DND-41 (cell line): ENCODE measurements at regions not wholly inside any gene's neighbourhood (a gene's known extent, or its start where the extent isn't known, plus 50 kb on each side); places are given as distances from the start of the nearest gene placed in this dataset.
"Not testable (repeated sequence)": the region's sequence is repeated elsewhere in the genome, so short reads cannot be mapped to it uniquely, and the experiment has no call there.

Source experiments
- ATAC-seq: fragments of 200-7000 bp; cut with Tn5 transposase; 3 replicates; pipeline ENCODE4 v1.9.1; 2021; ENCODE audit warnings: low read depth; ENCODE audit not compliant: insufficient read depth
- DNase-seq: peaks from one replicate; pipeline ENCODE4 v3.0.0-alpha.2; 2020
- H2AFZ ChIP-seq: 2 replicates; pipeline ENCODE4 v1.6.0; 2012; ENCODE audit warnings: low read depth, low read length
- H3K27ac ChIP-seq: 2 replicates; pipeline ENCODE4 v1.5.1; 2012; ENCODE audit warnings: low read length, inconsistent platforms
- H3K27me3 ChIP-seq: fragments of 200-600 bp; sonication (generic); 2 replicates; pipeline ENCODE4 v1.6.0; 2012; ENCODE audit warnings: low read length, mild to moderate bottlenecking, inconsistent platforms; ENCODE audit not compliant: insufficient read depth, poor library complexity
- H3K36me3 ChIP-seq: 2 replicates; pipeline ENCODE4 v1.5.1; 2012; ENCODE audit warnings: low read length, inconsistent platforms; ENCODE audit not compliant: insufficient read depth
- H3K4me1 ChIP-seq: 2 replicates; pipeline ENCODE4 v1.5.1; 2012; ENCODE audit warnings: mild to moderate bottlenecking, low read length; ENCODE audit not compliant: insufficient read depth
- H3K4me2 ChIP-seq: 2 replicates; pipeline ENCODE4 v1.6.0; 2012; ENCODE audit warnings: mild to moderate bottlenecking, moderate library complexity, low read length, inconsistent platforms; ENCODE audit not compliant: insufficient read depth
- H3K4me3 ChIP-seq, 2 experiments: fragments of 200-600 bp in 1 of 2; shearing (Covaris generic) in 1 of 2; 2 replicates each; pipeline ENCODE4 v1.5.1; 2012 to 2016; ENCODE audit warnings: inconsistent platforms in 2 of 2, low read length in 2 of 2, mild to moderate bottlenecking in 2 of 2, low read depth in 1 of 2, moderate library complexity in 1 of 2
- H3K79me2 ChIP-seq: 2 replicates; pipeline ENCODE4 v1.6.0; 2012; ENCODE audit warnings: low read length, inconsistent platforms; ENCODE audit not compliant: insufficient read depth
- H3K9ac ChIP-seq: 2 replicates; pipeline ENCODE4 v1.6.0; 2012; ENCODE audit warnings: low read depth, mild to moderate bottlenecking, inconsistent platforms, low read length, moderate library complexity
- H3K9me3 ChIP-seq: 2 replicates; pipeline ENCODE4 v1.5.1; 2012; ENCODE audit warnings: low read length, moderate library complexity, mild to moderate bottlenecking, inconsistent platforms; ENCODE audit not compliant: insufficient read depth, severe bottlenecking
- H4K20me1 ChIP-seq: 2 replicates; pipeline ENCODE4 v1.6.0; 2012; ENCODE audit warnings: low read length; ENCODE audit not compliant: insufficient read depth
- EZH2 ChIP-seq: IDR thresholded peaks from 3 replicates; pipeline ENCODE4 v1.6.1; 2012; ENCODE audit warnings: borderline replicate concordance, low read depth, mild to moderate bottlenecking, moderate library complexity, low read length, inconsistent platforms; ENCODE audit not compliant: severe bottlenecking
- TF ChIP-seq, protein P1 (sequence below): IDR thresholded peaks from 2 replicates; pipeline ENCODE4 v1.5.1; 2012; ENCODE audit warnings: borderline replicate concordance, low read length, moderate library complexity, mild to moderate bottlenecking; ENCODE audit not compliant: poor library complexity, severe bottlenecking; ENCODE audit errors: extremely low read depth

DNA sequence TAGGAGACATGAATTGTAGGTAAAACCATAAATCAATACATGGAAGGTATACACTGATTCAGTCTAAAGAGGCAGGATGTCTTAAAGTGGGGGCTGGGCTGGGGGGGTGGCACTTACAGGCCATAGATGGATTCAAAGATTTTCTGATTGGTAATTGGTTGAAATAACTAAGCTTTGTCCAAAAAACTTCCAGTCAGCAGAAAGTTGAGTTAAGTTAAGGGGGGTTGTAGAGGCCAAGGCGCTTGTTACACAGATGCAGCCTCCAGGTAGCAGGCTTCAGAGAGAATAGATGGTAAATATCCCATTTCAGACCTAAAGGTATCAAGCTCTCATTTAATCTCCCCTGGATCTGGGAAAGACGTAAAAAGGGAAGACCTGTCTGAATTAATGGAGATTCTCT is 233.6 kb upstream of the NRXN1 start:
- TF ChIP-seq, protein P1, sequence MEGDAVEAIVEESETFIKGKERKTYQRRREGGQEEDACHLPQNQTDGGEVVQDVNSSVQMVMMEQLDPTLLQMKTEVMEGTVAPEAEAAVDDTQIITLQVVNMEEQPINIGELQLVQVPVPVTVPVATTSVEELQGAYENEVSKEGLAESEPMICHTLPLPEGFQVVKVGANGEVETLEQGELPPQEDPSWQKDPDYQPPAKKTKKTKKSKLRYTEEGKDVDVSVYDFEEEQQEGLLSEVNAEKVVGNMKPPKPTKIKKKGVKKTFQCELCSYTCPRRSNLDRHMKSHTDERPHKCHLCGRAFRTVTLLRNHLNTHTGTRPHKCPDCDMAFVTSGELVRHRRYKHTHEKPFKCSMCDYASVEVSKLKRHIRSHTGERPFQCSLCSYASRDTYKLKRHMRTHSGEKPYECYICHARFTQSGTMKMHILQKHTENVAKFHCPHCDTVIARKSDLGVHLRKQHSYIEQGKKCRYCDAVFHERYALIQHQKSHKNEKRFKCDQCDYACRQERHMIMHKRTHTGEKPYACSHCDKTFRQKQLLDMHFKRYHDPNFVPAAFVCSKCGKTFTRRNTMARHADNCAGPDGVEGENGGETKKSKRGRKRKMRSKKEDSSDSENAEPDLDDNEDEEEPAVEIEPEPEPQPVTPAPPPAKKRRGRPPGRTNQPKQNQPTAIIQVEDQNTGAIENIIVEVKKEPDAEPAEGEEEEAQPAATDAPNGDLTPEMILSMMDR, result no peak
- TF ChIP-seq EZH2, result no peak
- no peaks in the 10 kb centered on the region for H3K4me1 ChIP-seq
- no peak overlapping the region for H3K4me3 ChIP-seq
- DNase-seq, result no peak
- no peak overlapping the region for H2AFZ ChIP-seq
- no peaks in the 10 kb centered on the region for H3K36me3 ChIP-seq
- no peaks in the 10 kb centered on the region for H4K20me1 ChIP-seq
- no peaks in the 10 kb centered on the region for H3K9me3 ChIP-seq
- no peak overlapping the region for H3K9ac ChIP-seq
- no peaks in the 10 kb centered on the region for H3K79me2 ChIP-seq
- H3K27ac ChIP-seq, result no peak overlapping the region
- ATAC-seq, result no peak
- no peaks in the 10 kb centered on the region for H3K27me3 ChIP-seq
- no peak overlapping the region for H3K4me2 ChIP-seq

DNA sequence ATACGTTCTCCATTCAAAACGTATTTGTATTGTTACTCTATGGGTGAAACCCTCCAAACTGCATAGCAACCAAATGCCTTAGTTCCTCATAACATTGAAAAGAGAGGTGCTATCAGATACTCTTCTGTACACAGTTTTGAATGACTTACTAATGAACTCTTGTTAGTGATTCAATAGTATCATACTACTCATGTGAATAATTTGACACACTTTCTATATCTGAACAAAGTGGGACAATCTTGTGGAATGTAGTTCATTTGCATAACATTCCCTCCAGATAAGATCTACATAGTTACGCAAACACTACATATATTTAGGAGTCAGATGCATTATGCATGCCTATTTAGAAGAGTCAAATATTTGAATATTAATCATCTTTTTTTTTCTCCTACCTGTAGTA is 232.0 kb upstream of the NRXN1 start:
- H3K27ac ChIP-seq, result no peak overlapping the region

DNA sequence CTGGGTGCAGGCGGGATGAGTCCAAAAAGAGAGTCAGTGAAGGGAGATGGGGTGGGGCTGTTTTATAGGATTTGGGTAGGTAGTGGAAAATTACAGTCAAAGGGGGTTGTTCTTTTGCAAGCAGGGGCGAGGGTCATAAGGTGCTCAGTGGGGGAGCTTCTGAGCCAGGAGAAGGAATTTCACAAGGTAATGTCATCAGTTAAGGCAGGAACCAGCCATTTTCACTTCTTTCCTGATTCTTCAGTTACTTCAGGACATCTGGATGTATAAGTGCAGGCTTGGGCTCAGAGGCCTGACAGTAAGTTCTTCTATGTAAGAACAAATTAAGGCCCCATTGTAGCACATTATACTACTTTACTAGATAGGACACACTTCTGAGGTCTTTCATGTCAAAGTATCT is 231.2 kb upstream of the NRXN1 start:
- not testable (repeated sequence) for H3K4me2 ChIP-seq, H2AFZ ChIP-seq, ATAC-seq, H3K9ac ChIP-seq, H3K4me1 ChIP-seq, H4K20me1 ChIP-seq, H3K79me2 ChIP-seq, H3K27ac ChIP-seq, H3K36me3 ChIP-seq, DNase-seq, H3K9me3 ChIP-seq, H3K4me3 ChIP-seq, H3K27me3 ChIP-seq

More for the DNA sequence above, 232.0 kb upstream of the NRXN1 start:
- Histone ChIP-seq H3K9me3 (no peaks in the 10 kb centered on the region), H3K4me3 (no peak overlapping the region), H2AFZ (no peak overlapping the region), H3K27me3 (no peaks in the 10 kb centered on the region), H3K4me1 (no peaks in the 10 kb centered on the region), H4K20me1 (no peaks in the 10 kb centered on the region), H3K4me2 (no peak overlapping the region), H3K9ac (no peak overlapping the region), H3K79me2 (no peaks in the 10 kb centered on the region), H3K36me3 (no peaks in the 10 kb centered on the region)
- ATAC-seq (no peak), DNase-seq (no peak)
- TF ChIP-seq, protein P1, result no peak
- TF ChIP-seq EZH2, result no peak

DNA sequence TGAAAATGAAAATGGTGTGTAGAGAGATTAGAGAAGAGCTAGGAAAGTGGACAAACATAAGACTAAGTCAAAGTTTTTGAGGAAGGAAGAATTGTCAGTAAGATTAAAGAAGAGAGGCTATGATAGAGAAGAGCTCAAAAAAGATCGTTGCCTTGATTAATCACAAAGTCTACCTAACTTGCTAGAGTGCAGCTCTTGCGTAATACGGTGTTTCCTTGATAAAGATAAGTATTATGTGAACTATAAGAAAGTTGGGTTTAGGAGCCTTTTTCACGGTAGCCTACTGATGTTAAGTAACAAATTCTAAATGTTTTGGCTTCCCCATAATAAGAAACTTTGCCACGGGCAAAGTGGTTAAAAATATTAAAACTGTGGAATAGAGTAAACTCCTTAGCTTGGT is 226.4 kb upstream of the NRXN1 start:
- no peak for ATAC-seq
- no peaks in the 10 kb centered on the region for H3K27me3 ChIP-seq

More for the DNA sequence above, 226.4 kb upstream of the NRXN1 start:
- no peak overlapping the region for H2AFZ ChIP-seq
- H3K27ac ChIP-seq, result no peak overlapping the region
- no peak overlapping the region for H3K4me2 ChIP-seq
- no peak overlapping the region for H3K4me3 ChIP-seq
- no peaks in the 10 kb centered on the region for H4K20me1 ChIP-seq
- no peak for DNase-seq
- H3K36me3 ChIP-seq, result no peaks in the 10 kb centered on the region
- TF ChIP-seq, protein P1, result no peak
- no peaks in the 10 kb centered on the region for H3K79me2 ChIP-seq
- no peaks in the 10 kb centered on the region for H3K4me1 ChIP-seq
- H3K9ac ChIP-seq, result no peak overlapping the region
- no peaks in the 10 kb centered on the region for H3K9me3 ChIP-seq
